ENCODE measurements at regions not wholly inside any gene's neighbourhood (a gene's known extent, or its start where the extent isn't known, plus 50 kb on each side); places are given as distances from the start of the nearest gene placed in this dataset.

GRCh38 chrX:34426334-34426733 lies 230.8 kb downstream of the TMEM47 start:
- 0 out of 2 replicates have a peak, but pooled peaks have one; percentile 20 for TF ChIP-seq CTCF (conservative IDR thresholded peaks at IDR 0.05)
- TF ChIP-seq ZFX (IDR thresholded peaks at IDR 0.05) = no peak
- no peak overlapping the region for H3K27ac ChIP-seq

- no peak overlapping the region for H3K27ac ChIP-seq
- TF ChIP-seq CTCF (conservative IDR thresholded peaks at IDR 0.05) (no peak), ZFX (IDR thresholded peaks at IDR 0.05) (no peak)
Observed at GRCh38 chrX:34406580-34406979, 250.5 kb downstream of the TMEM47 start.

GRCh38 chrX:34404386-34405070 lies 252.6 kb downstream of the TMEM47 start:
- no peak for TF ChIP-seq CTCF (conservative IDR thresholded peaks at IDR 0.05)
- TF ChIP-seq ZFX (IDR thresholded peaks at IDR 0.05) = no peak

GRCh38 chrX:34401411-34401810 lies 255.7 kb downstream of the TMEM47 start:
- no peak overlapping the region for H3K27ac ChIP-seq
- no peak for TF ChIP-seq ZFX (IDR thresholded peaks at IDR 0.05)
- no peak for TF ChIP-seq CTCF (conservative IDR thresholded peaks at IDR 0.05)

More at GRCh38 chrX:34404386-34405070, 252.6 kb downstream of the TMEM47 start:
- no peak overlapping the region for H3K27ac ChIP-seq

- peak overlapping the region; percentile 42 for H3K27ac ChIP-seq
- TF ChIP-seq ZFX (IDR thresholded peaks at IDR 0.05) = no peak
- TF ChIP-seq CTCF (conservative IDR thresholded peaks at IDR 0.05) = no peak
Observed at GRCh38 chrX:34382416-34382815, 250.3 kb upstream of the FAM47A start.

- H3K27ac ChIP-seq = peak overlapping the region; percentile 76
- TF ChIP-seq CTCF (conservative IDR thresholded peaks at IDR 0.05) (no peak), ZFX (IDR thresholded peaks at IDR 0.05) (no peak)
Observed at GRCh38 chrX:34381241-34381640, 249.1 kb upstream of the FAM47A start.

- no peak for TF ChIP-seq CTCF (conservative IDR thresholded peaks at IDR 0.05)
- no peak for TF ChIP-seq ZFX (IDR thresholded peaks at IDR 0.05)
- no peak overlapping the region for H3K27ac ChIP-seq
Observed at GRCh38 chrX:34379891-34380290, 247.8 kb upstream of the FAM47A start.

Data from C4-2B (cell line).